ENCODE measurements at regions not wholly inside any gene's neighbourhood (a gene's known extent, or its start where the extent isn't known, plus 50 kb on each side); places are given as distances from the start of the nearest gene placed in this dataset.

GRCh38 chr6:100181309-100181708 lies 187.3 kb upstream of the MCHR2 start:
- DNase-seq, result no peak
- Histone ChIP-seq H3K27ac (no peak overlapping the region), H3K4me3 (no peak overlapping the region), H3K9me3 (no peaks in the 10 kb centered on the region), H3K27me3 (no peaks in the 10 kb centered on the region), H3K36me3 (no peaks in the 10 kb centered on the region), H3K4me1 (ENCODE audit: insufficient read depth) (peaks cover 2% of the 10 kb centered on the region)
- intact Hi-C loops (cut with DNase I), result no loop called here
- TF ChIP-seq POLR2A (IDR thresholded peaks at IDR 0.05), result no peak
- no peak for TF ChIP-seq CTCF (IDR thresholded peaks at IDR 0.05)
- no peak for TF ChIP-seq EP300 (IDR thresholded peaks at IDR 0.05)
- WGBS, 3 donors, result 44 to 60% (median 49%) methylated on average over 3 of the region's 3 CpGs

- H3K4me3 ChIP-seq, result no peak overlapping the region
- H3K36me3 ChIP-seq, result no peaks in the 10 kb centered on the region
- peaks cover 2% of the 10 kb centered on the region for H3K4me1 ChIP-seq (ENCODE audit: insufficient read depth)
- H3K9me3 ChIP-seq, result no peaks in the 10 kb centered on the region
- intact Hi-C loops (cut with DNase I), result no loop called here
- WGBS, 3 donors, result 78 to 95% (median 85%) methylated on average over 1 of the region's 1 CpG
- DNase-seq, result no peak
- no peak overlapping the region for H3K27ac ChIP-seq
- no peaks in the 10 kb centered on the region for H3K27me3 ChIP-seq
- TF ChIP-seq EP300 (IDR thresholded peaks at IDR 0.05) (no peak), CTCF (IDR thresholded peaks at IDR 0.05) (no peak), POLR2A (IDR thresholded peaks at IDR 0.05) (no peak)
Measured at GRCh38 chr6:100179576-100179975, 185.6 kb upstream of the MCHR2 start.

GRCh38 chr6:100177956-100178355 lies 183.9 kb upstream of the MCHR2 start:
- 10 to 28% (median 22%) methylated on average over 1 of the region's 1 CpG for WGBS, 3 donors
- no peaks in the 10 kb centered on the region for H3K36me3 ChIP-seq

GRCh38 chr6:100176951-100177710 lies 183.1 kb upstream of the MCHR2 start:
- no peaks in the 10 kb centered on the region for H3K36me3 ChIP-seq
- intact Hi-C loops (cut with DNase I), result no loop called here

More at GRCh38 chr6:100177956-100178355, 183.9 kb upstream of the MCHR2 start:
- H3K27ac ChIP-seq, result no peak overlapping the region
- intact Hi-C loops (cut with DNase I), result no loop called here
- H3K27me3 ChIP-seq, result no peaks in the 10 kb centered on the region
- H3K4me3 ChIP-seq, result no peak overlapping the region
- H3K4me1 ChIP-seq (ENCODE audit: insufficient read depth), result peaks cover 2% of the 10 kb centered on the region
- DNase-seq, result no peak
- TF ChIP-seq EP300 (IDR thresholded peaks at IDR 0.05) (no peak), CTCF (IDR thresholded peaks at IDR 0.05) (no peak), POLR2A (IDR thresholded peaks at IDR 0.05) (no peak)
- H3K9me3 ChIP-seq, result no peaks in the 10 kb centered on the region

More at GRCh38 chr6:100176951-100177710, 183.1 kb upstream of the MCHR2 start:
- Histone ChIP-seq H3K27ac (no peak overlapping the region), H3K4me3 (no peak overlapping the region), H3K27me3 (no peaks in the 10 kb centered on the region), H3K4me1 (ENCODE audit: insufficient read depth) (peaks cover 2% of the 10 kb centered on the region), H3K9me3 (no peaks in the 10 kb centered on the region)
- WGBS, 3 donors, result 51 to 59% (median 54%) methylated on average over 4 of the region's 4 CpGs
- TF ChIP-seq POLR2A (IDR thresholded peaks at IDR 0.05) (no peak), EP300 (IDR thresholded peaks at IDR 0.05) (no peak), CTCF (IDR thresholded peaks at IDR 0.05) (no peak)
- no peak for DNase-seq

Data from ovary (tissue), 7 donors.